ENCODE measurements at regions not wholly inside any gene's neighbourhood (a gene's known extent, or its start where the extent isn't known, plus 50 kb on each side); places are given as distances from the start of the nearest gene placed in this dataset.

GRCh38 chr22:49253656-49254055, 574.0 kb downstream of the BRD1 start:
- TF ChIP-seq EZH2 (IDR thresholded peaks at IDR 0.05; ENCODE audit: low read length, unreplicated experiment) (no peak), CTCF (conservative IDR thresholded peaks at IDR 0.05; ENCODE audit: low read depth, low read length) (no peak)

All from PC-3 (cell line).